Upper lobe of left lung (tissue), 4 donors: ENCODE measurements at regions not wholly inside any gene's neighbourhood (a gene's known extent, or its start where the extent isn't known, plus 50 kb on each side); places are given as distances from the start of the nearest gene placed in this dataset.

Source experiments
- EP300 ChIP-seq, 4 donors: sonication (generic); formaldehyde crosslinking; IDR thresholded peaks; one replicate each; pipeline ENCODE4 v1.5.1; 2017; ENCODE audit warnings: antibody characterized with exemption in 4 of 4, control low read depth in 2 of 4
- POLR2A ChIP-seq, 4 donors: fragments of 450-650 bp; IDR thresholded peaks; one replicate each; pipeline ENCODE4 v1.5.1; 2016 to 2017; ENCODE audit warnings: antibody characterized with exemption in 4 of 4, mild to moderate bottlenecking in 2 of 4
- POLR2AphosphoS5 ChIP-seq, 2 donors: sonication (generic); formaldehyde crosslinking; IDR thresholded peaks; one replicate each; pipeline ENCODE4 v1.5.1; 2017; ENCODE audit warnings: antibody characterized with exemption in 2 of 2
- TF ChIP-seq, protein P1 (sequence below), 6 experiments: fragments of 450-650 bp in 4 of 6; fragments of 200-600 bp in 2 of 6; sonication (generic) in 2 of 6; IDR thresholded peaks; one replicate each; pipeline ENCODE4 v1.5.1; 2016 to 2019; ENCODE audit warnings: antibody characterized with exemption in 6 of 6

- TF ChIP-seq, protein P1, sequence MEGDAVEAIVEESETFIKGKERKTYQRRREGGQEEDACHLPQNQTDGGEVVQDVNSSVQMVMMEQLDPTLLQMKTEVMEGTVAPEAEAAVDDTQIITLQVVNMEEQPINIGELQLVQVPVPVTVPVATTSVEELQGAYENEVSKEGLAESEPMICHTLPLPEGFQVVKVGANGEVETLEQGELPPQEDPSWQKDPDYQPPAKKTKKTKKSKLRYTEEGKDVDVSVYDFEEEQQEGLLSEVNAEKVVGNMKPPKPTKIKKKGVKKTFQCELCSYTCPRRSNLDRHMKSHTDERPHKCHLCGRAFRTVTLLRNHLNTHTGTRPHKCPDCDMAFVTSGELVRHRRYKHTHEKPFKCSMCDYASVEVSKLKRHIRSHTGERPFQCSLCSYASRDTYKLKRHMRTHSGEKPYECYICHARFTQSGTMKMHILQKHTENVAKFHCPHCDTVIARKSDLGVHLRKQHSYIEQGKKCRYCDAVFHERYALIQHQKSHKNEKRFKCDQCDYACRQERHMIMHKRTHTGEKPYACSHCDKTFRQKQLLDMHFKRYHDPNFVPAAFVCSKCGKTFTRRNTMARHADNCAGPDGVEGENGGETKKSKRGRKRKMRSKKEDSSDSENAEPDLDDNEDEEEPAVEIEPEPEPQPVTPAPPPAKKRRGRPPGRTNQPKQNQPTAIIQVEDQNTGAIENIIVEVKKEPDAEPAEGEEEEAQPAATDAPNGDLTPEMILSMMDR (IDR thresholded peaks at IDR 0.05), result no peak
- no peak for TF ChIP-seq EP300 (IDR thresholded peaks at IDR 0.05)
- no peak for TF ChIP-seq POLR2A (IDR thresholded peaks at IDR 0.05)
- no peak for TF ChIP-seq POLR2AphosphoS5 (IDR thresholded peaks at IDR 0.05)
Measured at GRCh38 chr7:54166419-54166818, 375.8 kb upstream of the VSTM2A start.
